Cardiac muscle cell (in vitro differentiated cells and primary cell): ENCODE measurements at regions not wholly inside any gene's neighbourhood (a gene's known extent, or its start where the extent isn't known, plus 50 kb on each side); places are given as distances from the start of the nearest gene placed in this dataset.
"Not testable (repeated sequence)": the region's sequence is repeated elsewhere in the genome, so short reads cannot be mapped to it uniquely, and the experiment has no call there.

ENCODE experiments used
- DNase-seq, 2 donors: peaks; one replicate each; pipeline versions ENCODE4 v3.0.0 to v3.0.0-alpha.2; 2010 to 2017; ENCODE audit warnings: low read depth in 1 of 2, low spot score in 1 of 2
- H3K27ac ChIP-seq: fragments of 200-600 bp; sonication (generic); 2 replicates; pipeline ENCODE4 v1.5.1; 2016
- H3K27me3 ChIP-seq: fragments of 200-600 bp; sonication (generic); 2 replicates; pipeline ENCODE4 v1.6.0; 2016; ENCODE audit warnings: control low read depth
- H3K36me3 ChIP-seq: fragments of 200-600 bp; sonication (generic); 2 replicates; pipeline ENCODE4 v1.5.1; 2016; ENCODE audit warnings: control low read depth
- H3K4me1 ChIP-seq: fragments of 200-600 bp; sonication (generic); 2 replicates; pipeline ENCODE4 v1.8.1; 2017; ENCODE audit warnings: low read depth, mild to moderate bottlenecking, mixed run types
- H3K4me3 ChIP-seq: fragments of 200-600 bp; sonication (generic); 2 replicates; pipeline ENCODE4 v1.5.1; 2016; ENCODE audit warnings: mild to moderate bottlenecking
- H3K9me3 ChIP-seq: fragments of 200-600 bp; sonication (generic); 2 replicates; pipeline ENCODE4 v1.5.1; 2017; ENCODE audit warnings: low read depth, mild to moderate bottlenecking, control low read depth
- CTCF ChIP-seq: IDR thresholded peaks from 2 replicates; pipeline ENCODE4 v1.5.1; 2012; ENCODE audit warnings: low read depth, mild to moderate bottlenecking, low read length

DNA sequence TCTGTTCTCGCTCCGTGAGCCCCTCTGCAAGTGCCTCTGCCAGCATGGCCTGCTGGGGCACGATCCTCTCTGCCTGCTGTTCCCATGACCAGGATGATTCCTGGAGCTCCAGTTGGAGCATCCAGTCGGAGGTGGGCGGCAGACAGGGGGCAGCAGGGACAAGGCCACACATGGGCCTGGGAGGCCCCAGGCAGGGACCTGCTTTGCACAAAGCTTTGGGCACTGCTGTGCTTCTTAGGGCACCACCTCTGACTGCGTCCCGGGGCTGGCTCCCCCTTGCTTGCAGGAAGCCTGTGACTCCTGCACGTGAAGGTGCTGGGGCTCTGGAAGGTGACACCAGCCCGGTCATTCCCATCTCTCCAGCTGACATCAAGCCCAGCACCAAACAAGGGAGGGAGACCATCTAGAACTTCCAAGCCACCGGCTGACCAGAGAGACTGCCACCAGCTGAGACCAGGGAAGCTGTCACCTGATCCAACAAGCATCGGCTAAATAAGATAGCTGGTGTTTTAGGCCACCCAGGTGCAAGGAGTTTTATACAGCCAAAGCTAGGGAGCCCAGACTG, 174.8 kb upstream of the FOXD4L5 start:
- no peak for TF ChIP-seq CTCF
- no peaks in the 10 kb centered on the region for H3K36me3 ChIP-seq
- no peaks in the 10 kb centered on the region for H3K9me3 ChIP-seq
- H3K4me1 ChIP-seq = no peaks in the 10 kb centered on the region
- H3K27me3 ChIP-seq = no peaks in the 10 kb centered on the region
- no peak overlapping the region for H3K27ac ChIP-seq
- DNase-seq = no peak
- H3K4me3 ChIP-seq = no peak overlapping the region

- no peaks in the 10 kb centered on the region for H3K4me1 ChIP-seq
- H3K36me3 ChIP-seq = no peaks in the 10 kb centered on the region
- no peak overlapping the region for H3K27ac ChIP-seq
- no peaks in the 10 kb centered on the region for H3K27me3 ChIP-seq
- no peaks in the 10 kb centered on the region for H3K9me3 ChIP-seq
- H3K4me3 ChIP-seq = no peak overlapping the region
- TF ChIP-seq CTCF = no peak
- DNase-seq = no peak
Observed at GRCh38 chr9:65458992-65459391, 174.0 kb upstream of the FOXD4L5 start.

DNA sequence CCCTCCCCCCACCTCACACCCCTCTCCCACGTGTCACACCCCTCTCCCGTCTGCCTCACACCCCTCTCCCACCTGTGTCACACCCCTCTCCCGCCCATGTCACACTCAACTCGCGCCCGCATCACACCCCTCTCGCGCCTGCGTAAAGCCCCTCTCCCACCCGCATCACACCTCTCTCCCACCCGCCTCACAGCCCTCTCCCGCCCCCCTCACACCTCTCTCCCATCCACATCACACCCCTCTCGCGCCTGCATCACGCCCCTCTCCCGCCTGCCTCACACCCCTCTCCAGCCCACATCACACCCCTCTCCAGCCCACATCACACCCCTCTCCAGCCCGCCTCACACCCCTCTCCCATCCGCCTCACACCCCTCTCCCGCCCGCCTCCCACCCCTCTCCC, 173.5 kb upstream of the FOXD4L5 start:
- H3K27me3 ChIP-seq = no peaks in the 10 kb centered on the region
- H3K27ac ChIP-seq = no peak overlapping the region
- no peaks in the 10 kb centered on the region for H3K36me3 ChIP-seq
- H3K9me3 ChIP-seq = no peaks in the 10 kb centered on the region
- no peak overlapping the region for H3K4me3 ChIP-seq
- H3K4me1 ChIP-seq = no peaks in the 10 kb centered on the region
- TF ChIP-seq CTCF = no peak
- DNase-seq = no peak

DNA sequence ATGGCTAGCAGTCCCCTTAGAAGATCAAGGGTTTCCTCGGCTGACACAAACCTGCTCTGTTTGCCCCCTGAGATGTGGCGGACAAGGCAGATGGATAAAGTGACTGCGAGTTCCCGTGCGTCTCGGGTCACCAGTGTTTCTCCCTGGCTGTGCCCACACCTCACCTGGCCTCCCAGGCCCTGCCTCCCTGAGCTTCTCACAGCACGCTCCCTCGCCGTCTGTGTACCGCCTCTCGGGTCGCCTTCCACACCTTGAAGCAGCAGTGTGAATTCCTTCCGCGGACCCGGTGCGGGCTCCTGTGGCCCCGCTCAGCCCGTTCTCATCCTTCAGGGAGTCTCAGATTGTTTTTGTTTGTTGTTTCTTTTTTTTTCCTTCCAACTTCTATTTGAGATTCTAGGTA, 172.0 kb upstream of the FOXD4L5 start:
- not testable (repeated sequence) for H3K4me1 ChIP-seq, H3K9me3 ChIP-seq, H3K27ac ChIP-seq, DNase-seq, H3K4me3 ChIP-seq, H3K36me3 ChIP-seq, H3K27me3 ChIP-seq

DNA sequence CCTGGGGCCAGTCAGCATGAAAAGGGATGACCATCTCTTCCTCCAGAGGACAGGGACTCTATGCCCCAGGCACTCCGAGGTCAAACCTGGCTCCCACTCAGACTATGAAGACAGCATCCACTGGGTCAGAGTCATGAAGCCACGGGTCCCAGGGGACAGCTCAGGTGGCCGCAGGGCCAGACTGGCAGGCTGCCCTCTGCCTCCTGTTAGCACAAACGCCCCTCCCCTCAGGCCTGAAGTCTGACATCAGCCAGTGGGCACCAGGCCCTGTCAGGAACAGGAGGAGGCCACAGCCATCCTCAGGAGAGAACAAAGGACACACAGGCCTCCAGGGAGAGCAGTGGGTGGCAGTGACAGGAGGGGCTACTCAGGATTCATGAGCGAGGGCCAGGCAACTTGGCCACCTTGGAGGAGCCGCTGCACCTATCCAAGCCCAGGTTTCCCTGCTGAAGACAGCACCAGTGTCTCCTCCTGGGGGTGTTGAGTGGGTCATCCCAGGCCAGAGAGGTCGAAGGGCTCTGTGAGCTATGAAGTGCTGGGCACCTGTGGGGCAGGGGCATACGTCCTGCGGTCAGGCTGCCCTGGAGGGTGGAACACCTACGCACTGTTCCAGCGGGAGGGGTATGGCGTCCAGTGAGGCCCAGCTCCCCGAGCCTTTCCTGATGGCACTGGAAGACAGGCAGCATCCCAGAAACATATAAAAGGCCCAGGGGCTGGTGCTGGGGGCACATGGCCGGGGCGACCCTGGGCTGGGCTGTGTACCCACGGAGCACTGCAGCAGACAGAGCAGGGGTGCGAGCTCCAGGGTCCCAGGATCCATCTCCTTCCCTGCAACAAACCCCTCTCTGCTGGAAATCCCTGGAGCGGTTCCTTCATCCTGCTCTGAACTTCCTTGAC, 171.0 kb upstream of the FOXD4L5 start:
- not testable (repeated sequence) for H3K4me3 ChIP-seq, H3K4me1 ChIP-seq, H3K9me3 ChIP-seq, H3K27me3 ChIP-seq, H3K27ac ChIP-seq, DNase-seq, H3K36me3 ChIP-seq

GRCh38 chr9:65455136-65455535, 170.1 kb upstream of the FOXD4L5 start:
- H3K4me3 ChIP-seq, H3K9me3 ChIP-seq, DNase-seq, H3K4me1 ChIP-seq, H3K27me3 ChIP-seq, H3K27ac ChIP-seq, H3K36me3 ChIP-seq: not testable (repeated sequence)

GRCh38 chr9:65454666-65455065, 169.7 kb upstream of the FOXD4L5 start:
- not testable (repeated sequence) for H3K27ac ChIP-seq, DNase-seq, H3K36me3 ChIP-seq, H3K4me3 ChIP-seq, H3K27me3 ChIP-seq, H3K9me3 ChIP-seq, H3K4me1 ChIP-seq

DNA sequence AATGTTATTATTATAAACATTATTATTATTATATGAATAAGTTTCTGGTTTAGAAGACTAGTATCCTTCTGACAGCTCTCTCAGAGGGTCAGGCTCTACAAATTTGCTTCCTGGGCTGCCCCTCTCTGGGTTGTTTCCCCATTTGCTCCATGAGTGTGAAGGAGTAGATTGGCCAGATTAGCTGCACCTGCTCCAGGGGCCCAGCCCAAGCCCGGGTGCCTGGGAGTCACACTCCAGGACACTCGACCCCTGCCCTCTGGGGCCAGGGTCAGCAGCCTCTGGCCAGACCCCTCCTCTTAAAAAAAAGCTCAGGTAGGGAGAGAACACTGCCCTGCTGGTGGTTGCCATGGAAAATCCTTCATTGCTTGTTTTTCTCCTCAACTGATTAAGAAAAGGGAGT, 169.0 kb upstream of the FOXD4L5 start:
- DNase-seq, H3K27me3 ChIP-seq, H3K9me3 ChIP-seq, H3K36me3 ChIP-seq, H3K4me1 ChIP-seq, H3K27ac ChIP-seq, H3K4me3 ChIP-seq: not testable (repeated sequence)

DNA sequence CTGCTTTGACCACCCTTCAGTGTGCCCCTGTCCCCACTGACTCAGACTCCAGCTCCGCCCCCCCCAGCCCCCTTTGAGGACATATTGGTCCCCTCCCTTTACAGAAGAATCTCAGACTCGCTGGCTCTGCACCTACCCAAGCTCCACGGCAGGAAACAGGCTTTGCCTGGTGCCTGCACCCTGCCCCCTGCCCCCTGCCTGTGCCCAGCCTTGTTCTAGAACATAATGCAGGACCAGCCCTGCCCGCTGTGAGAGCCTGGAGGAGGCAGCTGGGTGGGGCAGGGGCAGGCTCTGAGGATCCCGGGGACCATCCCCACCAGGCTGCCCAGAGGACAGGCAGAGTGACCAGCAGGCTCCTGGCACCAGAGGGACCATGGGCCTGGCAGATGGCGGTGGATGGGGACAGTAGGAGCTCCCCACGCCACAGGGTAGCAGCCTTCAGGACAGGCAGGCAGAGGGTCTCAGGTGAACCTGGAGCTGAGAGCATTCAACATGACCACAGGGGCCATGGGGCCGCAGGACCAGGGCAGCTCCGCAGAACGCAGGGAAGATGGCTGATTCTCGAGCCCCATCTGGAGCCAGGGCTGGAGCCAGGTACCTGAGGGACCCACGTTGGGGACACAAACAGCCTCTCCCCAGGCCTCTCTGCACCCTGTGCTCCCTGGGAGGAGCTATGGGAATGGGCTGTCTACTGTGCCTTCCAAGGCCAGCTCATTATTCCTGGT, 165.0 kb upstream of the FOXD4L5 start:
- H3K4me3 ChIP-seq, H3K27me3 ChIP-seq, DNase-seq, H3K9me3 ChIP-seq, H3K4me1 ChIP-seq, H3K27ac ChIP-seq, H3K36me3 ChIP-seq: not testable (repeated sequence)
